ENCODE measurements at regions not wholly inside any gene's neighbourhood (a gene's known extent, or its start where the extent isn't known, plus 50 kb on each side); places are given as distances from the start of the nearest gene placed in this dataset.
"Not testable (repeated sequence)": the region's sequence is repeated elsewhere in the genome, so short reads cannot be mapped to it uniquely, and the experiment has no call there.

- H3K9me3 ChIP-seq; DNase-seq; H3K4me3 ChIP-seq (replicated peaks in 1 of 3); H3K4me1 ChIP-seq; H3K27me3 ChIP-seq; H3K27ac ChIP-seq; H3K36me3 ChIP-seq; intact Hi-C loops (cut with DNase I): not testable (repeated sequence)
- 68 to 84% methylated on average over 9 of the region's 9 CpGs for WGBS, 2 donors
Measured at GRCh38 chr6:60758725-60759124, 1527.3 kb downstream of the KHDRBS2 start.

GRCh38 chr6:60754879-60755278 lies 1531.1 kb downstream of the KHDRBS2 start:
- Histone ChIP-seq H3K4me1 (no peaks in the 10 kb centered on the region), H3K27ac (no peak overlapping the region), H3K4me3 (replicated peaks in 1 of 3) (no peak overlapping the region), H3K36me3 (no peaks in the 10 kb centered on the region), H3K9me3 (no peaks in the 10 kb centered on the region), H3K27me3 (no peaks in the 10 kb centered on the region)
- intact Hi-C loops (cut with DNase I), result no loop called here
- TF ChIP-seq CTCF (IDR thresholded peaks at IDR 0.05) (no peak), POLR2A (IDR thresholded peaks at IDR 0.05) (no peak)
- no peak for DNase-seq

- H3K4me1 ChIP-seq; DNase-seq; intact Hi-C loops (cut with DNase I); H3K27me3 ChIP-seq; H3K4me3 ChIP-seq (replicated peaks in 1 of 3); H3K27ac ChIP-seq; H3K9me3 ChIP-seq; H3K36me3 ChIP-seq: not testable (repeated sequence)
- WGBS, 2 donors, result 84 to 85% methylated on average over 7 of the region's 7 CpGs
Measured at GRCh38 chr6:60750353-60751081, 1535.5 kb downstream of the KHDRBS2 start.

- intact Hi-C loops (cut with DNase I); H3K4me1 ChIP-seq; H3K27me3 ChIP-seq; H3K9me3 ChIP-seq; DNase-seq; H3K36me3 ChIP-seq; H3K4me3 ChIP-seq (replicated peaks in 1 of 3); H3K27ac ChIP-seq: not testable (repeated sequence)
- WGBS, 2 donors, result 56 to 66% methylated on average over 2 of the region's 2 CpGs
Measured at GRCh38 chr6:60747765-60748556, 1538.1 kb downstream of the KHDRBS2 start.

- H3K9me3 ChIP-seq; H3K27me3 ChIP-seq; H3K36me3 ChIP-seq; H3K4me3 ChIP-seq (replicated peaks in 1 of 3); H3K27ac ChIP-seq; H3K4me1 ChIP-seq; intact Hi-C loops (cut with DNase I); DNase-seq: not testable (repeated sequence)
- 41 to 52% methylated on average over 2 of the region's 2 CpGs for WGBS, 2 donors
Measured at GRCh38 chr6:60737764-60738425, 1548.1 kb downstream of the KHDRBS2 start.

- intact Hi-C loops (cut with DNase I), result not testable (repeated sequence)
- 83 to 87% methylated on average over 6 of the region's 6 CpGs for WGBS, 2 donors
Measured at GRCh38 chr6:60737315-60737714, 1548.7 kb downstream of the KHDRBS2 start.

GRCh38 chr6:60723935-60724334 lies 1562.1 kb downstream of the KHDRBS2 start:
- 89 to 91% methylated on average over 5 of the region's 5 CpGs for WGBS, 2 donors
- DNase-seq; intact Hi-C loops (cut with DNase I); H3K27ac ChIP-seq; H3K4me1 ChIP-seq; H3K9me3 ChIP-seq; H3K4me3 ChIP-seq (replicated peaks in 1 of 3); H3K36me3 ChIP-seq; H3K27me3 ChIP-seq: not testable (repeated sequence)

More at GRCh38 chr6:60737315-60737714, 1548.7 kb downstream of the KHDRBS2 start:
- H3K4me1 ChIP-seq; H3K27me3 ChIP-seq; H3K36me3 ChIP-seq; DNase-seq; H3K9me3 ChIP-seq; H3K4me3 ChIP-seq (replicated peaks in 1 of 3); H3K27ac ChIP-seq: not testable (repeated sequence)

- H3K4me3 ChIP-seq (replicated peaks in 1 of 3), result no peak overlapping the region
- no peak for TF ChIP-seq POLR2A (IDR thresholded peaks at IDR 0.05)
- no peak for TF ChIP-seq CTCF (IDR thresholded peaks at IDR 0.05)
- H3K9me3 ChIP-seq, result no peaks in the 10 kb centered on the region
- DNase-seq, result no peak
- intact Hi-C loops (cut with DNase I), result no loop called here
- WGBS, 2 donors, result 87% methylated on average over 4 of the region's 4 CpGs; no CpG with 5 or more reads in 1 of the 2 donors
- H3K27ac ChIP-seq, result no peak overlapping the region
- no peaks in the 10 kb centered on the region for H3K4me1 ChIP-seq
- no peaks in the 10 kb centered on the region for H3K27me3 ChIP-seq
- no peaks in the 10 kb centered on the region for H3K36me3 ChIP-seq
Measured at GRCh38 chr6:60695232-60695631, 1590.8 kb downstream of the KHDRBS2 start.

Data from thyroid gland (tissue), 4 donors.